AG04450 (cell line): ENCODE measurements at regions not wholly inside any gene's neighbourhood (a gene's known extent, or its start where the extent isn't known, plus 50 kb on each side); places are given as distances from the start of the nearest gene placed in this dataset.

Experiments used
- CTCF ChIA-PET: fragments of 300-600, 350-600 bp; formaldehyde crosslinking; extraction: SDS; loops from one replicate; lab custom pipeline; 2022; ENCODE audit warnings: antibody characterized with exemption, inconsistent platforms; lab: Charles Lee
- POLR2A ChIA-PET: fragments of 350-600 bp; formaldehyde crosslinking; extraction: SDS; loops from one replicate; lab custom pipeline; 2021; ENCODE audit warnings: antibody characterized with exemption, inconsistent platforms; lab: Yijun Ruan, JAX
- DNase-seq: peaks from one replicate; pipeline ENCODE4 v3.0.0-alpha.2; 2011; ENCODE audit warnings: low read depth, low spot score
- H3K27ac ChIP-seq: one replicate; pipeline ENCODE4 v1.5.1; 2012; ENCODE audit warnings: low read depth, low read length, control low read depth
- H3K27me3 ChIP-seq: one replicate; pipeline ENCODE4 v1.6.0; 2012; ENCODE audit warnings: low read length; ENCODE audit not compliant: control insufficient read depth, insufficient read depth
- H3K4me3 ChIP-seq: 2 replicates; pipeline ENCODE4 v1.5.1; 2011; ENCODE audit warnings: mild to moderate bottlenecking, low read depth, low read length, control low read depth
- H3K9me3 ChIP-seq: 2 replicates; pipeline ENCODE4 v1.5.1; 2012; ENCODE audit warnings: low read length; ENCODE audit not compliant: control insufficient read depth, insufficient read depth
- TF ChIP-seq, protein P1 (sequence below): IDR thresholded peaks from 2 replicates; pipeline ENCODE4 v1.5.1; 2011; ENCODE audit warnings: low read depth, low read length, control low read depth, inconsistent platforms

- TF ChIP-seq, protein P1, sequence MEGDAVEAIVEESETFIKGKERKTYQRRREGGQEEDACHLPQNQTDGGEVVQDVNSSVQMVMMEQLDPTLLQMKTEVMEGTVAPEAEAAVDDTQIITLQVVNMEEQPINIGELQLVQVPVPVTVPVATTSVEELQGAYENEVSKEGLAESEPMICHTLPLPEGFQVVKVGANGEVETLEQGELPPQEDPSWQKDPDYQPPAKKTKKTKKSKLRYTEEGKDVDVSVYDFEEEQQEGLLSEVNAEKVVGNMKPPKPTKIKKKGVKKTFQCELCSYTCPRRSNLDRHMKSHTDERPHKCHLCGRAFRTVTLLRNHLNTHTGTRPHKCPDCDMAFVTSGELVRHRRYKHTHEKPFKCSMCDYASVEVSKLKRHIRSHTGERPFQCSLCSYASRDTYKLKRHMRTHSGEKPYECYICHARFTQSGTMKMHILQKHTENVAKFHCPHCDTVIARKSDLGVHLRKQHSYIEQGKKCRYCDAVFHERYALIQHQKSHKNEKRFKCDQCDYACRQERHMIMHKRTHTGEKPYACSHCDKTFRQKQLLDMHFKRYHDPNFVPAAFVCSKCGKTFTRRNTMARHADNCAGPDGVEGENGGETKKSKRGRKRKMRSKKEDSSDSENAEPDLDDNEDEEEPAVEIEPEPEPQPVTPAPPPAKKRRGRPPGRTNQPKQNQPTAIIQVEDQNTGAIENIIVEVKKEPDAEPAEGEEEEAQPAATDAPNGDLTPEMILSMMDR = no peak
- POLR2A ChIA-PET = interaction anchor here (0.6 kb wide), 1 partner anchor 52 kb away, joined by 5 read pairs; no protein-coding TSS in a partner anchor
- DNase-seq = no peak
- Histone ChIP-seq H3K9me3 (no peaks in the 10 kb centered on the region), H3K27me3 (peaks cover 2% of the 10 kb centered on the region), H3K27ac (no peak overlapping the region), H3K4me3 (no peak overlapping the region)
- CTCF ChIA-PET = interaction anchor here (0.6 kb wide), 1 partner anchor 307 kb away, joined by 3 read pairs; no protein-coding TSS in a partner anchor
These were observed 60.9 kb upstream of the POU2F1 start for GRCh38 chr1:167159782-167160181.

GRCh38 chr1:167161242-167161641 is 59.4 kb upstream of the POU2F1 start:
- H3K27me3 ChIP-seq = peaks cover 3% of the 10 kb centered on the region
- TF ChIP-seq, protein P1 = no peak
- CTCF ChIA-PET = no interaction called here
- H3K9me3 ChIP-seq = no peaks in the 10 kb centered on the region
- no peak overlapping the region for H3K4me3 ChIP-seq
- DNase-seq = no peak
- POLR2A ChIA-PET = no interaction called here
- H3K27ac ChIP-seq = no peak overlapping the region

GRCh38 chr1:167161762-167162161 is 58.9 kb upstream of the POU2F1 start:
- Histone ChIP-seq H3K9me3 (no peaks in the 10 kb centered on the region), H3K4me3 (no peak overlapping the region), H3K27ac (no peak overlapping the region), H3K27me3 (peaks cover 5% of the 10 kb centered on the region)
- DNase-seq = no peak
- ChIA-PET CTCF (no interaction called here), POLR2A (no interaction called here)
- TF ChIP-seq, protein P1 = no peak

DNA sequence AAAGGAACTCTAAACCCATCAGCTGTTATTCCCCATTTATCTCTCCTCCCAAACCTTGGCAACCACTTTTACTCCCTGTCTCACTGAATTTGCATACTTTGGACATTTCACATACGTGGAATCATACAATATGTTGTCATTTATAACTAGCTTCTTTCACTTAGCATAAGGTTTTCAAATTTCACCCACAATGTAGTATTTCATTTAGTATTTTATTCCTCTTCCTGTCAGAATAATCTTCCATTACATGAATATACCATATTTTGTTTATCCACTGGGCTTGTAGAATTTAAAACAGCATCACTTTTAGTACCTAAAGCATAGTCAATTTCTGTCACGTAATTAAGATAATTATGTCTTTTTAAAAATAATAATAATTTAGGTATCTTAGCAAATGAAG is 55.5 kb upstream of the POU2F1 start:
- CTCF ChIA-PET = interaction anchor here (0.6 to 2.3 kb wide), 3 partner anchors 14 to 920 kb away, joined by 3 to 12 read pairs (median 3); no protein-coding TSS in a partner anchor
- no peak for DNase-seq

More for the DNA sequence above, 55.5 kb upstream of the POU2F1 start:
- peaks cover 7% of the 10 kb centered on the region for H3K27me3 ChIP-seq
- no peak overlapping the region for H3K4me3 ChIP-seq
- POLR2A ChIA-PET = no interaction called here
- H3K27ac ChIP-seq = no peak overlapping the region
- TF ChIP-seq, protein P1 = no peak
- no peaks in the 10 kb centered on the region for H3K9me3 ChIP-seq
